Neuronal stem cell (in vitro differentiated cells): ENCODE measurements at regions not wholly inside any gene's neighbourhood (a gene's known extent, or its start where the extent isn't known, plus 50 kb on each side); places are given as distances from the start of the nearest gene placed in this dataset.

Experiments
- DNase-seq: peaks from one replicate; pipeline ENCODE4 v3.0.0-alpha.2; 2013; ENCODE audit warnings: low spot score
- H2AFZ ChIP-seq: one replicate; pipeline ENCODE4 v1.6.1; 2013; ENCODE audit warnings: mild to moderate bottlenecking, low read length, inconsistent platforms
- H2AK5ac ChIP-seq: 2 replicates; pipeline ENCODE4 v1.6.1; 2013; ENCODE audit warnings: low read depth, mild to moderate bottlenecking, inconsistent platforms, low read length, moderate library complexity, mixed read lengths
- H2BK120ac ChIP-seq: 2 replicates; pipeline ENCODE4 v1.6.1; 2013; ENCODE audit warnings: low read depth, mild to moderate bottlenecking, inconsistent platforms, low read length, moderate library complexity, mixed read lengths
- H2BK12ac ChIP-seq: one replicate; pipeline ENCODE4 v1.6.1; 2013; ENCODE audit warnings: low read length, inconsistent platforms
- H2BK15ac ChIP-seq: 2 replicates; pipeline ENCODE4 v1.6.1; 2013; ENCODE audit warnings: mild to moderate bottlenecking, low read length, inconsistent platforms, mixed read lengths
- H2BK5ac ChIP-seq: one replicate; pipeline ENCODE4 v1.6.1; 2013; ENCODE audit warnings: inconsistent platforms, mild to moderate bottlenecking, low read length, moderate library complexity
- H3K14ac ChIP-seq: one replicate; pipeline ENCODE4 v1.6.1; 2013; ENCODE audit warnings: low read length, inconsistent platforms
- H3K18ac ChIP-seq: 2 replicates; pipeline ENCODE4 v1.6.1; 2013; ENCODE audit warnings: low read length, inconsistent platforms
- H3K23ac ChIP-seq: 2 replicates; pipeline ENCODE4 v1.6.1; 2013; ENCODE audit warnings: low read depth, mild to moderate bottlenecking, mixed read lengths, low read length, inconsistent platforms; ENCODE audit not compliant: poor library complexity
- H3K27ac ChIP-seq: replicated peaks from 3 replicates; pipeline ENCODE4 v1.5.1; 2013; ENCODE audit warnings: low read length, inconsistent platforms
- H3K27me3 ChIP-seq, 3 experiments: 2 replicates each; pipeline ENCODE4 v1.6.1; 2013; ENCODE audit warnings: low read length in 3 of 3, mild to moderate bottlenecking in 2 of 3, inconsistent platforms in 1 of 3, low read depth in 1 of 3, mixed read lengths in 1 of 3, moderate library complexity in 1 of 3; ENCODE audit not compliant: control insufficient read depth in 3 of 3, insufficient read depth in 3 of 3
- H3K36me3 ChIP-seq, 2 donors: replicated peaks in 1 of 2; 2 replicates each; pipeline ENCODE4 v1.6.1; 2013; ENCODE audit warnings: low read length in 2 of 2; ENCODE audit not compliant: control insufficient read depth in 2 of 2, insufficient read depth in 2 of 2
- H3K4ac ChIP-seq: 2 replicates; pipeline ENCODE4 v1.6.1; 2013; ENCODE audit warnings: inconsistent platforms, mild to moderate bottlenecking, low read length, moderate library complexity
- H3K4me1 ChIP-seq, 2 donors: 1 replicate in 1 of 2; 2 replicates in 1 of 2; pipeline ENCODE4 v1.6.1; 2013; ENCODE audit warnings: low read length in 2 of 2, low read depth in 1 of 2; ENCODE audit not compliant: control insufficient read depth in 2 of 2, insufficient read depth in 1 of 2
- H3K4me2 ChIP-seq: one replicate; pipeline ENCODE4 v1.6.1; 2013; ENCODE audit warnings: mild to moderate bottlenecking, low read length, inconsistent platforms; ENCODE audit not compliant: insufficient read depth, poor library complexity, severe bottlenecking
- H3K4me3 ChIP-seq, 2 donors: 2 replicates each; pipeline ENCODE4 v1.5.1; 2013; ENCODE audit warnings: low read length in 2 of 2, mild to moderate bottlenecking in 2 of 2, inconsistent platforms in 1 of 2, moderate library complexity in 1 of 2
- H3K79me1 ChIP-seq: one replicate; pipeline ENCODE4 v1.6.1; 2013; ENCODE audit warnings: low read depth, mild to moderate bottlenecking, inconsistent platforms, low read length, moderate library complexity
- H3K9ac ChIP-seq: one replicate; pipeline ENCODE4 v1.6.1; 2013; ENCODE audit warnings: mild to moderate bottlenecking, low read depth, low read length, inconsistent platforms; ENCODE audit not compliant: poor library complexity
- H3K9me3 ChIP-seq, 2 donors: replicated peaks in 1 of 2; 2 replicates each; pipeline versions ENCODE3 to v1.6.1; 2013; ENCODE audit warnings: low read length in 2 of 2, mild to moderate bottlenecking in 2 of 2, inconsistent platforms in 1 of 2, low read depth in 1 of 2, mixed read lengths in 1 of 2, moderate library complexity in 1 of 2; ENCODE audit not compliant: control insufficient read depth in 2 of 2, insufficient read depth in 1 of 2
- H4K8ac ChIP-seq: one replicate; pipeline ENCODE4 v1.6.1; 2013; ENCODE audit warnings: low read depth, mild to moderate bottlenecking, inconsistent platforms, low read length, moderate library complexity
- H4K91ac ChIP-seq: one replicate; pipeline ENCODE4 v1.6.1; 2013; ENCODE audit warnings: low read length, low read depth, mild to moderate bottlenecking, inconsistent platforms; ENCODE audit not compliant: poor library complexity
- WGBS, 2 donors: extraction: QIAGEN DNeasy Blood & Tissue Kit; methylation state at CpG; one replicate each; pipeline ENCODE4 v1.1.7; 2013; ENCODE audit warnings: missing lambda C conversion rate in 2 of 2, mixed read lengths in 1 of 2; ENCODE audit not compliant: insufficient read length in 2 of 2, insufficient replicate concordance in 1 of 2; ENCODE audit errors: extremely low coverage in 2 of 2; 5-methylcytosine and 5-hydroxymethylcytosine counted together

DNA sequence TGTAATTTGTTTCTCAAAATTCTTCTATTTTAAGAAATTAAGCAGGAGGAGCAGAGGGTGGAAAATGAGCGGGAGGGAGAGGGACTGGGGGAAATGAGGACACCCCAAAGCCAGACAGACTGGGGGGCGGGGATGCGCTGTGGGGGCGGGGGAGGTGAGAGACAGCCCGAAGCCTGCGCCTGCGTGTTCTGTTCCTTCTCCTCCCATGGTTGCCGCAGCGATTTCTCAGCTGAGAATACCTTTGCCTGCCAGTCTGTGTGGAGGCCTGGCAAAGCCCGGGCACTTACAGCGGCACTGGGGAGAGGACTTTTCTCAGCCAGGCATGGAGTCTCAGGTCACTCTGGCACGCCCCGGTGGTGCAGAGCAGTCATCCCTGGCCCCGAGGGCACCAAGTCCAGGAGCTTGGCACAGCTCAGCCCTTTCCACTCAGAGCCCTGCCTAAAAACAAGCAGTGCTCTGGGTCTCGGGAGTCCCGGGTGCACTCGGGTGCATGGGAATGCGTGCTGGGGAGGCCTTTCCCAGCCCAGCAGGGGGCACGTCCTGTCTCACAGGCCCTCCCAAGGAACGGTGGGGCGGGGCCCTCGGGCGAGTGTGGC is 289.3 kb upstream of the HS6ST1 start:
- Histone ChIP-seq H2AK5ac (no peak overlapping the region), H3K79me1 (no peaks in the 10 kb centered on the region), H3K9me3 (peaks cover 0 to 2% of the 10 kb centered on the region in 2 donors), H3K9ac (no peak overlapping the region), H3K4me1 (peaks cover under 1 to 3% of the 10 kb centered on the region in 2 donors), H3K18ac (peak overlapping the region; percentile 20), H3K27me3 (no peaks in the 10 kb centered on the region), H4K8ac (no peak overlapping the region), H3K4me3 (no peak overlapping the region), H4K91ac (no peak overlapping the region), H3K14ac (no peak overlapping the region), H2BK15ac (peak overlapping the region; percentile 25), H3K23ac (no peak overlapping the region), H2BK5ac (no peak overlapping the region), H2AFZ (no peak overlapping the region), H3K27ac (no peak overlapping the region), H3K4ac (no peak overlapping the region), H2BK12ac (no peak overlapping the region), H2BK120ac (no peak overlapping the region), H3K36me3 (no peaks in the 10 kb centered on the region), H3K4me2 (no peak overlapping the region)
- DNase-seq: no peak
- no CpG with 5 or more reads among the region's 23 CpGs for WGBS, 2 donors

DNA sequence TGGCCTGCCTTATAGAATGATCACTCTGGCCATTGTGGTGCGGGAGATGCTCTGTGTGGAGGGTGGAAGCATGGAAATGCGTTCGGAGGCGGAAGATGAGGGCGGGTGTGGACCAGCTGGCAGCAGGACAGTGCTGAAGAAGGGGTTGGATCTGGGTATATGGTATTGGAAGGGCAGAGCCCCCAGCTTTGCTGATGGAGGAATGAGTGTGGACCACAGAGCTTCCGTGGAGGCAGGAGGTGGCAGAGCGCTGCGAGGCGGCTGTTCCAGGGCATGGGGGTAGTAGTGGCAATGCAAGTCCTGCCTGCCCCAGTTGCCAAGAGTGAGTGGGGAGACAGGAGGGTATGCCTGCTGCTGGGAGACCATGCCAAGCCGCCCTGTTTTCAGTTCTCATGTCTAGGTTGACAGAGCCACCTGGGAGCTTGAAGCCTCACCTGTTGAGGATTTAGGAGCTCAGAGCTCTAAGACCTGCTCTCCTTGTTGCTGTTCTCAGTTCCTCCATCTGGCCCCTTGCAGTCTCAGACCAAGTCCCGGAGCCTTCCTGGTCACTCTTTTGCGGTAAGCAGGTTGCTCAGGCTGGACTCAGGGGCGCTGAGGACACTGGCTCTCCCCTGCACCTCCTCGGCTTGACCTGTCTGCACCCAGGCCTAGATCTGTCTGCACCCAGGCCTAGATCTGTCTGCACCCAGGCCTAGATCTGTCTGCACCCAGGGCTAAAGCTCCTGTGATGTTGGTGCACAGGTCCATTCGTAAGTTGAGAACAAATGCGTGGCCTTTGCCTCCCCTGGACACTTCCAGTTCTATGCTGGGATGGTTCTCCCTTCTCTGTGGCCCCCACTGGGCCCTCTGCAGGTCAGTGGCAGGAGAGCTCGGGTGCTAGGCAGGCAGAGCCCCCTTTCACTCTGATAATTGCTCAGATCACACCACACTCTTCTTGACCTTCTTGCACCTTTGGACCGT is 290.5 kb upstream of the HS6ST1 start:
- H3K9ac ChIP-seq: no peak overlapping the region
- no peak overlapping the region for H3K23ac ChIP-seq
- H3K14ac ChIP-seq: no peak overlapping the region
- WGBS, 2 donors: no CpG with 5 or more reads among the region's 18 CpGs
- peaks cover 0 to 2% of the 10 kb centered on the region in 2 donors for H3K9me3 ChIP-seq
- H3K4ac ChIP-seq: peak overlapping the region; percentile 26
- H2AFZ ChIP-seq: no peak overlapping the region
- no peak overlapping the region for H2BK5ac ChIP-seq
- peak overlapping the region; percentile 73 for H2AK5ac ChIP-seq
- no peak overlapping the region for H3K4me2 ChIP-seq
- no peaks in the 10 kb centered on the region for H3K27me3 ChIP-seq
- no peak overlapping the region for H2BK15ac ChIP-seq
- DNase-seq: no peak
- no peak overlapping the region for H4K91ac ChIP-seq
- H2BK12ac ChIP-seq: no peak overlapping the region
- H3K27ac ChIP-seq: no peak overlapping the region
- H3K36me3 ChIP-seq: no peaks in the 10 kb centered on the region
- no peak overlapping the region for H3K4me3 ChIP-seq
- no peaks in the 10 kb centered on the region for H3K79me1 ChIP-seq
- peaks cover 6% of the 10 kb centered on the region in 2 donors for H3K4me1 ChIP-seq
- no peak overlapping the region for H4K8ac ChIP-seq
- no peak overlapping the region for H2BK120ac ChIP-seq
- H3K18ac ChIP-seq: peak overlapping the region; percentile 40

DNA sequence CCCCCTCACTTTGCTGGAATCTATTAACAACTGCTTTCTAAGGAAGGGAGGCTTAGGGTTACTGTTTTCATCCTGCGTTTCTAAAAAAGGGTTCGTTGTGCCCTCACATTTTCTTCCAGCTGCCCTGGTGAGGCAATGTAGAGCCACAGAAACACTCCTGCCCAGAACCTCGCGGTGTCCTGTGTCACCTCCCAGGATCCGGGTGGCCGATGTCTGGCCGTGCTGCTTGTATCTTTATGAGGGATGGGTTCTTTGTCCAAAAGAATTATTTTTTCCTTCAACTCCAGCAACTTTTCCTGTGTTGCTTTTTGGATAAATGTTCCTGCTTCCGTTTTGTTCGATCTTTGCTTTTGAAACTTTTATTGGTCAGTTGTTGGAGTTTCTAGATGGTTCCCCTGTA is 291.8 kb upstream of the HS6ST1 start:
- no peak overlapping the region for H4K8ac ChIP-seq
- no peak overlapping the region for H3K4me3 ChIP-seq
- no peak overlapping the region for H2BK120ac ChIP-seq
- H3K9ac ChIP-seq: no peak overlapping the region
- H3K4ac ChIP-seq: peak overlapping the region; percentile 79
- no CpG with 5 or more reads among the region's 9 CpGs for WGBS, 2 donors
- H2AFZ ChIP-seq: no peak overlapping the region
- no peak overlapping the region for H4K91ac ChIP-seq
- H2AK5ac ChIP-seq: no peak overlapping the region
- peaks cover 6% of the 10 kb centered on the region in 2 donors for H3K4me1 ChIP-seq
- no peaks in the 10 kb centered on the region for H3K36me3 ChIP-seq
- H2BK5ac ChIP-seq: no peak overlapping the region
- peaks cover 0 to 2% of the 10 kb centered on the region in 2 donors for H3K9me3 ChIP-seq
- no peak for DNase-seq
- H2BK12ac ChIP-seq: no peak overlapping the region
- no peak overlapping the region for H3K14ac ChIP-seq
- H3K23ac ChIP-seq: no peak overlapping the region
- H3K79me1 ChIP-seq: no peaks in the 10 kb centered on the region
- no peaks in the 10 kb centered on the region for H3K27me3 ChIP-seq
- H3K18ac ChIP-seq: no peak overlapping the region
- H3K27ac ChIP-seq: no peak overlapping the region
- H2BK15ac ChIP-seq: no peak overlapping the region
- H3K4me2 ChIP-seq: no peak overlapping the region
